Subcutaneous abdominal adipose tissue (tissue), 5 donors: ENCODE measurements at regions not wholly inside any gene's neighbourhood (a gene's known extent, or its start where the extent isn't known, plus 50 kb on each side); places are given as distances from the start of the nearest gene placed in this dataset.

Experiments used
- H3K27ac ChIP-seq: one replicate; pipeline ENCODE4 v1.7.0; 2013; ENCODE audit warnings: low read depth, mild to moderate bottlenecking, inconsistent platforms, low read length, moderate library complexity
- H3K27me3 ChIP-seq, 5 donors: one replicate each; pipeline ENCODE4 v1.7.0; 2013; ENCODE audit warnings: low read length in 5 of 5, inconsistent platforms in 1 of 5; ENCODE audit not compliant: control insufficient read depth in 5 of 5, insufficient read depth in 4 of 5
- H3K36me3 ChIP-seq, 5 donors: one replicate each; pipeline ENCODE4 v1.7.0; 2013; ENCODE audit warnings: low read length in 5 of 5; ENCODE audit not compliant: control insufficient read depth in 5 of 5, insufficient read depth in 5 of 5
- H3K4me1 ChIP-seq, 5 donors: one replicate each; pipeline ENCODE4 v1.7.0; 2013; ENCODE audit warnings: low read length in 5 of 5, mild to moderate bottlenecking in 3 of 5, moderate library complexity in 1 of 5; ENCODE audit not compliant: control insufficient read depth in 5 of 5, insufficient read depth in 5 of 5
- H3K4me3 ChIP-seq, 5 donors: one replicate each; pipeline ENCODE4 v1.7.0; 2013; ENCODE audit warnings: low read length in 5 of 5, low read depth in 1 of 5
- H3K9ac ChIP-seq, 5 donors: one replicate each; pipeline ENCODE4 v1.7.0; 2013; ENCODE audit warnings: low read length in 5 of 5, mild to moderate bottlenecking in 4 of 5, moderate library complexity in 3 of 5
- H3K9me3 ChIP-seq, 5 donors: one replicate each; pipeline ENCODE4 v1.7.0; 2013; ENCODE audit warnings: low read length in 5 of 5; ENCODE audit not compliant: control insufficient read depth in 5 of 5
- donor health status: healthy.
- donor health status: healthy.
- donor health status: healthy.
- donor health status: healthy.
- donor health status: healthy.

DNA sequence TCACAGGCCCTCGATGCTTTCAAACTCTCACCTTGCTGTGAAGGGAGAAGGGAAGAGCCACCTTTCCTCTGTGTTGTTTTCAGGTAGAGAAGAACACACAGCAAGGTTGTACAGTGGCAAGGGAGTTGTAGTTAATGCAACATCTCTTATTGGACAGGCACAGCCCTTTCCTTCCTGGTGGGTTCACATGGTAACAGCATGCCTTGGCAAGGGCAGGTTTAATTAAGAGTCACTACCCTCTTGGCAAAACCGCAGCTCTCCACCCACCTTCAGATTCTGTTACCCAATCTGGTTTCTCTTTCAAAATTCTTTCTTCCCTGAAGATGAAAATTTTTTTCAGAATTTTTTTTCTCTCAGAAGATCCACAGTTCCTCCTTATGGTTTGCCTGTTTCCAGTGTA lies 253.1 kb downstream of the TLR4 start:
- no peaks in the 10 kb centered on the region for H3K27me3 ChIP-seq
- no peak overlapping the region for H3K4me3 ChIP-seq
- H3K36me3 ChIP-seq, result no peaks in the 10 kb centered on the region
- H3K4me1 ChIP-seq, result peaks cover 0 to 53% (median 9%) of the 10 kb centered on the region in 5 donors
- H3K9ac ChIP-seq, result no peak overlapping the region
- no peaks in the 10 kb centered on the region for H3K9me3 ChIP-seq
- peak overlapping the region; percentile 71 for H3K27ac ChIP-seq

DNA sequence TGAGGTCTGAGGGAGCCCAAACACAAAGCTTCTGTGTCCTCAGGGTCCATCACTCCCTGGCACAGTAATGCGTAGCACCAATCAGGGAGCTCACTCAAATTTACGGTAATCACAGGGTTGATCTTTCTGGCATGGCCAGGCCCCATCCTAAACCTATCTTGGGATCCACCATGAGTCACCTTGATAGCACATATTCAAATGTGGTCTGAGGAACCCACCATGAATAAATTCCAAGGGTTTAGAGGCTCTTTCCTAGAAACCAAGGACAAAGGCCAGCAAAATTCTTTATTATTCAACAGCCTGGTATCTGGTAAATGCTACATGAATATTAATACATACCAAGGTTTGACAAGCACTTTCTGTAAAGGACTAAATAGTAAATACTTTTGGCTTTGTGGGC lies 254.5 kb downstream of the TLR4 start:
- H3K27ac ChIP-seq, result peak overlapping the region; percentile 17
- peaks cover 0 to 39% (median 9%) of the 10 kb centered on the region in 5 donors for H3K4me1 ChIP-seq
- no peaks in the 10 kb centered on the region for H3K27me3 ChIP-seq
- H3K36me3 ChIP-seq, result no peaks in the 10 kb centered on the region
- H3K9me3 ChIP-seq, result no peaks in the 10 kb centered on the region
- H3K4me3 ChIP-seq, result no peak overlapping the region
- no peak overlapping the region for H3K9ac ChIP-seq

DNA sequence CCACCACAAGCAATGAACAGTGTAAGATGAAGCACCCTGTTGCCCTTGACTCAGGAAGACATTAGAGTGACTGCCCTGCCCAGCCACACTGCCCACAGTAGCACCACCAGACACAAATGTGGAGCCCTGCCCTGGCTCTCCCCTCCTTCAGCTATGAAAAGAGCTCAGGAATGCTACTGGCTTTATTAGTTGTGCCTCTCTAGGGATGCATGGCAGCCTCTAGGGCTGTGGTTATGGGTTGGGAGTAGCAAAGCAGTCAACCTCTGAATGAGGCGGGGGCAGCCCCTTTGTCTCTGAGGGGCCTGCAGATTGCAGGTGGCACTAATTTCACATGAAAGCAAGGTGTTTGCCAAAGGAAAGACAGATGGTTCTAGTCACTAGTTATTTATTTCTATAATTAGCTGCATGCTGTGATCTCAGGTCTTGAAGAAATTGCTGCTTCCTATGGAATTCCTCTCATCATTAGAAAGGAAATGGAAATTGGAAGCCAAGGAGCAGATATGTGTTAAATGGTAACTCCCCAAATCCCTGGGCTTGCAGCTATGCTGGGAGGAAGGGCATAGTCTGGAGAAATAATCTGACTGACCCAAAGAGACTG lies 259.4 kb downstream of the TLR4 start:
- no peaks in the 10 kb centered on the region for H3K36me3 ChIP-seq
- H3K9ac ChIP-seq, result no peak overlapping the region
- no peak overlapping the region for H3K27ac ChIP-seq
- H3K9me3 ChIP-seq, result no peaks in the 10 kb centered on the region
- H3K4me1 ChIP-seq, result peaks cover 0 to 10% (median 0%) of the 10 kb centered on the region in 5 donors
- no peak overlapping the region for H3K4me3 ChIP-seq
- H3K27me3 ChIP-seq, result no peaks in the 10 kb centered on the region

DNA sequence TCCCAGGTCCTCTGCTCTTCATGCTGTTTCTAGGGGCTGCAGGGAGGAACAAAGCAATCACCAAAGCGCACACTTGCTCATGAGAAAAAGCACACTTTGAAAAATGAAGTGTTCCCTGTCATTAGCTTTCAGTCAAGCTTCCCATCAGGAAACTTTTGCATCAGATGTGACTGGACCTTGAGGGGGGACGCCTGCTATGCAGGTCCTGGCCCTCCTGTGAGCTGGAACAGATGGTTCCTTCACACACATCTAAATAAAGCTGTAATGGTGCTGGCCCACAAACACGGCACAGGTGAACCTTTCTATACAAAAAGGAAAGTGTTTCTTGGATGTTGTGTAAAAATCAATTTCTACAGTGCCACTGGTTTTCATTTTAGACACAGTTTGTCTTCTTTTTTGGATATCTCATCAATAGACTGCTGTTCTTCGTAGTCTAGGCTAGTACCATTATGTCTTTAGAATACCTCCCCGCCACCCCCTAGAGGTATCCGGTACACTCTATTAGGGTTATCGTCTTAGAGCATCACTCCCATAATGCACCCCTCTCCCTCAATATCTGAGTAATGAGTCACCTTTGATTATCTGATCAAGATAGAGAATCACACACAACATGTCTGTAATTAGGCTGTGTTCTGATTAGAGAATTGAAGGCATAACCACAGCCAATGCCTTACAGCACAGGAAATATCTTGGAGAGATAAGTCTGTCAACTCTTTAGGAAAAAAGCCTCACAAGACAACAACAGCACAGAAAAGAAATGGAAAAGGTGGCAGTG lies 266.3 kb downstream of the TLR4 start:
- no peak overlapping the region for H3K27ac ChIP-seq
- no peaks in the 10 kb centered on the region for H3K9me3 ChIP-seq
- H3K4me3 ChIP-seq, result no peak overlapping the region
- no peaks in the 10 kb centered on the region for H3K36me3 ChIP-seq
- H3K9ac ChIP-seq, result no peak overlapping the region
- no peaks in the 10 kb centered on the region for H3K27me3 ChIP-seq
- no peaks in the 10 kb centered on the region for H3K4me1 ChIP-seq

DNA sequence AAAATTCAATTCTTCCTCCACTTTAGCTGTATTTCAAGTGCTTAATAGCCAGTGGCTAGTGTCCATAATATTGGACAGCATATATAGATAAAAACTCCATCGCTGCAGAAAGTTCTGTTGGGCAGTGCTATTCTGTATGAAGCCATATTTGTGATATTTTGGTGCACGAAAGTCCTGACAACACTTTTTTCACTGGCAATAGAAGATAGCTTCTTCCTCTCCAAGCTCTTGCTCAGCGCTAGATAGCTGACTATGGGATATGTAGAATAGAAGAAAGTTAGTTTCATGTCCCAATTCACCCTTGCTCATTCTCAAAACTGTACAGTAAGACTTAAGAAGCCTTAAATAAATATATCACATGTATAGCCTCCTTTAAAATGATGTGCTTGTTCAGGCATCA lies 269.9 kb downstream of the TLR4 start:
- Histone ChIP-seq H3K4me3 (no peak overlapping the region), H3K27ac (no peak overlapping the region), H3K27me3 (no peaks in the 10 kb centered on the region), H3K4me1 (no peaks in the 10 kb centered on the region), H3K9ac (no peak overlapping the region), H3K9me3 (no peaks in the 10 kb centered on the region), H3K36me3 (no peaks in the 10 kb centered on the region)

DNA sequence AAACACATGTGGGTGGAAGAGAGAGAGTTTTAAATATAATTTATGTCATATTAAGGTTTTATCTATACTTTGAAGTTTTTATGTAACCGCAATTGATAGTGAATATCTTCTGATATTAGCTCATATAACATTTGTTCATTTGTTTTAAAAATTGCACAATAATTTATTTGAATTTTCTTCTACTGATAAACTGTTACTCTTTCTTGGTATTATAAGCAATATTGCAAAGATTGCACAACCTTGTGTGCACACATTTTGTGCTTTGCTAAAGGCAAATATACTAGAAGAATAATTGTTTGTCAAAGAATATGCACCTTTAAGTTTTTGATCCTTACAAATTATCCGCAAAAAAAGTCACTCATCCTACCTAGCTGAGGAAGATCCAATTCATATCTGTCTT lies 275.7 kb downstream of the TLR4 start:
- H3K27ac ChIP-seq, result no peak overlapping the region
- H3K4me3 ChIP-seq, result no peak overlapping the region
- H3K9me3 ChIP-seq, result no peaks in the 10 kb centered on the region
- H3K27me3 ChIP-seq, result no peaks in the 10 kb centered on the region
- no peaks in the 10 kb centered on the region for H3K4me1 ChIP-seq
- H3K36me3 ChIP-seq, result no peaks in the 10 kb centered on the region
- H3K9ac ChIP-seq, result no peak overlapping the region

DNA sequence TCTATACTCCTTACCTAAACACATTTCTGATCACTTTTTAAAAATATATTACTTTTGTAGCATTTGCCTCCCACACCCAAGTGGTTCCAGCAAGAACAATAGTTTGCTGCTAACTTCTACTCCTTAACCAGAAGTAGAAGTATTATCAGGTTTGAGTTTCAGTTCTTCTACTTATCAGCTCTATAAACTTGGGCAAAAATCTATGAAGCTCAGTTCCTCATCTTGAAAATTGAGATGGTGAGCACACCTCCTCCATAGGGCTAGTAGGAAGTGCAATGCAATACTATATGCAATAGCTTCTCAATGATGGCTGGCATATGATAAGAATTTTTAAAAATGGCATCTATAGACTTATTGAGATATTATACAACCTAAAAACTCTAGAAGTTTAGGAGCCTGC lies 283.7 kb downstream of the TLR4 start:
- Histone ChIP-seq H3K36me3 (no peaks in the 10 kb centered on the region), H3K4me1 (peaks cover 0 to 21% (median 8%) of the 10 kb centered on the region in 5 donors), H3K27me3 (no peaks in the 10 kb centered on the region), H3K9me3 (no peaks in the 10 kb centered on the region), H3K4me3 (no peak overlapping the region), H3K9ac (no peak overlapping the region), H3K27ac (no peak overlapping the region)

DNA sequence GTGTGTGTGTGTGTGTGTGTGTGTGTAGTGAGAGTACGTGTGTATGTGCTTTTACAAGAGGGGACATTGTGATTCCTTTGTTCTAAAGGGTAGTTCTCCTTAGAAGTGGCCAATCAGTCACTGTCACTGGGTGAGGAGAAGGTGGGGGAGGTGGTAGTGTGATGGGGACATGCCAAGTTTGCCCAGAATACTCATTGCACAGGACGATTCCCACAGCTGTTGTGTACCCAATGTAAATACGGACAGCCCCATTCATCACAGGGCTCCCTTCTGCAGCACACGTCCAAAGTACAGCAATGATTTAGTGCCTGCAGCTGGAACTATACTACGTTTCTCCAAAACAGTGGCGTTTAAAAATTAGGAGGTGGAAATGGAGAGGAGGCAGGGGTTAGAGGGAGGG lies 287.8 kb downstream of the TLR4 start:
- H3K27ac ChIP-seq, result no peak overlapping the region
- H3K9ac ChIP-seq, result no peak overlapping the region
- H3K4me1 ChIP-seq, result peaks cover 0 to 21% (median 8%) of the 10 kb centered on the region in 5 donors
- H3K4me3 ChIP-seq, result no peak overlapping the region
- no peaks in the 10 kb centered on the region for H3K36me3 ChIP-seq
- no peaks in the 10 kb centered on the region for H3K9me3 ChIP-seq
- no peaks in the 10 kb centered on the region for H3K27me3 ChIP-seq

DNA sequence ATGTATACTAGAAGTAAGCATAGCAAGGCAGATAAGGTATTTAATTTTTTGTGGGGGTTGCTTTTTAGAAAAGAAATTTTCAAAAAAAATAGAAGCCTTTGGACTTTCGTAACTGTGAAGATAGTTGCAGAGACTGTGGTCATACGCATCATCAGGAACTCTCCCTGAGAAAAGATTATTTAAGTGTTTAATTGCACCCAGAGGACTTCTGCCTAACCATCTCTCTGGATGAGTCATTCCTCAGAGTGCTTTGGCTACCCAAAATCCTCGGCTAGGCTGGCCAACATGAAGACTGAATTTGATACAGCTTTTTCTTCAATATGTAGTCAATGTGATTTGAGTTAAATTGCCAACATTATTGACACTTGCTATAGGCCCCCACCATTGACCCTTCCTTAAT lies 296.4 kb downstream of the TLR4 start:
- Histone ChIP-seq H3K27me3 (no peaks in the 10 kb centered on the region), H3K9me3 (no peaks in the 10 kb centered on the region), H3K36me3 (no peaks in the 10 kb centered on the region), H3K27ac (no peak overlapping the region), H3K4me1 (peaks cover 0 to 7% (median 0%) of the 10 kb centered on the region in 5 donors), H3K4me3 (no peak overlapping the region), H3K9ac (no peak overlapping the region)

DNA sequence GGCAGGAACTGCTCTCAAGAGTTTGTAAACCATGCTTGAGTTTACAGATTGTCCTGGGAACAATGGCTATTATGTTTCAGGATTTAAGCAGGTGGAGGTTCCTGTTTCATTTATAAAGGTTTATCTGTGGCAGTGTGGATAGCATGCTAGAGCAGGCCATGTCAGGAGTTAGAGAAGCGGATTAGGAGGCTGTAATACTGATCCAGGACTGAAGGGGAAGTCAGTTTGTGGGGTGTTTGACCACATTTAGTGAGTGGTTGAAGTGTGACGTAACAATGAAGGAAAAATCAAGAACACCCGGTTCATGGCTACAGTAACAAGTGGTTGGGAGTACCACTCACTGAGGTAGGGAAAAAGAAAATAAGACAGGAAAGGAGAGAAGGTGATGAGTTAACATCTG lies 299.0 kb downstream of the TLR4 start:
- no peak overlapping the region for H3K27ac ChIP-seq
- H3K4me3 ChIP-seq, result no peak overlapping the region
- H3K9me3 ChIP-seq, result no peaks in the 10 kb centered on the region
- H3K4me1 ChIP-seq, result peaks cover 0 to 7% (median 0%) of the 10 kb centered on the region in 5 donors
- H3K9ac ChIP-seq, result no peak overlapping the region
- no peaks in the 10 kb centered on the region for H3K27me3 ChIP-seq
- no peaks in the 10 kb centered on the region for H3K36me3 ChIP-seq
